Spinal cord (tissue), 9 donors: ENCODE measurements at regions not wholly inside any gene's neighbourhood (a gene's known extent, or its start where the extent isn't known, plus 50 kb on each side); places are given as distances from the start of the nearest gene placed in this dataset.

Source experiments
- DNase-seq, 6 donors: peaks; one replicate each; pipeline versions ENCODE4 v3.0.0 to v3.0.0-alpha.2; 2013 to 2015; ENCODE audit warnings: low spot score in 6 of 6, low read depth in 4 of 6
- H3K27ac ChIP-seq: one replicate; pipeline ENCODE4 v1.5.1; 2013; ENCODE audit warnings: low read depth, low read length, control low read depth
- H3K27me3 ChIP-seq: one replicate; pipeline ENCODE4 v1.6.1; 2013; ENCODE audit warnings: low read length; ENCODE audit not compliant: control insufficient read depth, insufficient read depth
- H3K36me3 ChIP-seq: one replicate; pipeline ENCODE4 v1.6.1; 2013; ENCODE audit warnings: low read length; ENCODE audit not compliant: control insufficient read depth, insufficient read depth
- H3K4me1 ChIP-seq: one replicate; pipeline ENCODE4 v1.6.1; 2013; ENCODE audit warnings: low read length; ENCODE audit not compliant: control insufficient read depth, insufficient read depth
- H3K4me3 ChIP-seq: one replicate; pipeline ENCODE4 v1.5.1; 2013; ENCODE audit warnings: low read depth, low read length, control low read depth
- H3K9me3 ChIP-seq: one replicate; pipeline ENCODE4 v1.6.1; 2013; ENCODE audit warnings: low read length; ENCODE audit not compliant: control insufficient read depth, insufficient read depth
- WGBS: methylation state at CpG from one replicate; pipeline ENCODE4 v1.1.5; 2013; ENCODE audit warnings: missing lambda C conversion rate; ENCODE audit not compliant: insufficient coverage; 5-methylcytosine and 5-hydroxymethylcytosine counted together
- donor health status: healthy.

- 80% methylated on average over 1 of the region's 4 CpGs for WGBS
- no peaks in the 10 kb centered on the region for H3K36me3 ChIP-seq
- no peaks in the 10 kb centered on the region for H3K4me1 ChIP-seq
- H3K9me3 ChIP-seq = no peaks in the 10 kb centered on the region
- no peak overlapping the region for H3K4me3 ChIP-seq
- no peaks in the 10 kb centered on the region for H3K27me3 ChIP-seq
- no peak for DNase-seq
- no peak overlapping the region for H3K27ac ChIP-seq
Measured at GRCh38 chr12:67400742-67401141, 131.6 kb downstream of the CAND1 start.

- Histone ChIP-seq H3K27ac (no peak overlapping the region), H3K4me3 (no peak overlapping the region), H3K36me3 (no peaks in the 10 kb centered on the region), H3K9me3 (no peaks in the 10 kb centered on the region), H3K4me1 (no peaks in the 10 kb centered on the region), H3K27me3 (no peaks in the 10 kb centered on the region)
- WGBS = 73% methylated on average over 2 of the region's 2 CpGs
- DNase-seq = no peak
Measured at GRCh38 chr12:67410246-67410645, 141.1 kb downstream of the CAND1 start.

DNA sequence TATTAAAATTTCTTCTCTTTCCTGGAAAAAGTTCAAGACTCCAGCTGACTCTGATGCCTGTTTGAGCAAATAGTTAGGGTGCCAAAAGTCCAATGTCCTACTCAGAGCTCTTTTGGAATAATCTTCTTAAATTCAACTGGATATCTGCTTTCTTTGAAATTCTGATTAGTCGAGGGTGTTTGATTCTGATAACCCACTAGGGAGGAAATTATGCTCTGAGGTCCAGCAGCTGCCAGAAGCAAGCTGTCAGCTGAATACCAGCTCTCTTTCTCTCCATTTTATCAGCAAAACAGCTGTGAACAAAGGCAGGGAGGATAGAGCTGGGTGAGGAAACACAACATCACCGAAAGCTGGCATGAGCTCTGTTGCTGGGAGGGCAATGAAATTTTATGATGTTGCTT, 141.5 kb downstream of the CAND1 start:
- DNase-seq = peak in 2 of 6 donors; percentile 25 to 52
- no peaks in the 10 kb centered on the region for H3K4me1 ChIP-seq
- no peak overlapping the region for H3K4me3 ChIP-seq
- H3K9me3 ChIP-seq = no peaks in the 10 kb centered on the region
- H3K36me3 ChIP-seq = no peaks in the 10 kb centered on the region
- no peaks in the 10 kb centered on the region for H3K27me3 ChIP-seq
- WGBS = no CpG with 5 or more reads among the region's 2 CpGs
- H3K27ac ChIP-seq = no peak overlapping the region

GRCh38 chr12:67411562-67411961, 142.4 kb downstream of the CAND1 start:
- Histone ChIP-seq H3K9me3 (no peaks in the 10 kb centered on the region), H3K27me3 (no peaks in the 10 kb centered on the region)

DNA sequence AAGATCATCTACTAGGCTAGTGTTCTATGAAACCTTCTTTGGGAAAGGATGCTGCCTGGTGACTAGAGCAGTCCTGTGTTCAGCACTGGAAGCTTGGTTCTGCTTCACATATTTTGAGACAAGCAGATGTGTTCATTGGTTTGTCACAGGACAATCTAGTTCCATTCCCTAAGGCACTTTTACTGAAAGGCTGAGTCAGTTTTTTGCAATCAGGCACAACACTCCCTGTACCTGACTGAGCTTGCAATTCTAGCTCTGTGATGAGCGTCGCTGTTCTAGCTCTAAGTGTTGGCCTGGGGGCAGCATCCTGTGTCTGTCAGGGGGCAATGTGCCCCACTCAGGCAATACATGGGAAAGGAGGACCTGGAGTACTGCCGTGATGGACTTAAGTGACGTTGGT, 144.4 kb downstream of the CAND1 start:
- no peak overlapping the region for H3K27ac ChIP-seq
- no peaks in the 10 kb centered on the region for H3K9me3 ChIP-seq
- WGBS = 87% methylated on average over 3 of the region's 4 CpGs
- peak in 1 of 6 donors; percentile 62 for DNase-seq
- H3K4me3 ChIP-seq = no peak overlapping the region
- no peaks in the 10 kb centered on the region for H3K36me3 ChIP-seq
- no peaks in the 10 kb centered on the region for H3K4me1 ChIP-seq
- H3K27me3 ChIP-seq = no peaks in the 10 kb centered on the region

More at GRCh38 chr12:67411562-67411961, 142.4 kb downstream of the CAND1 start:
- DNase-seq = no peak
- no peaks in the 10 kb centered on the region for H3K4me1 ChIP-seq
- 100% methylated on average over 2 of the region's 2 CpGs for WGBS
- no peak overlapping the region for H3K4me3 ChIP-seq
- H3K27ac ChIP-seq = no peak overlapping the region
- H3K36me3 ChIP-seq = no peaks in the 10 kb centered on the region

- no peak overlapping the region for H3K27ac ChIP-seq
- 86% methylated on average over 1 of the region's 6 CpGs for WGBS
Measured at GRCh38 chr12:67414011-67414715, 145.0 kb downstream of the CAND1 start.

GRCh38 chr12:67415473-67415872, 146.3 kb downstream of the CAND1 start:
- Histone ChIP-seq H3K36me3 (no peaks in the 10 kb centered on the region), H3K4me3 (no peak overlapping the region), H3K4me1 (no peaks in the 10 kb centered on the region), H3K27ac (no peak overlapping the region), H3K27me3 (no peaks in the 10 kb centered on the region), H3K9me3 (no peaks in the 10 kb centered on the region)
- 27% methylated on average over 3 of the region's 4 CpGs for WGBS
- DNase-seq = peak in 4 of 6 donors; percentile 51 to 90 (median 70)

More at GRCh38 chr12:67414011-67414715, 145.0 kb downstream of the CAND1 start:
- Histone ChIP-seq H3K27me3 (no peaks in the 10 kb centered on the region), H3K4me3 (no peak overlapping the region), H3K36me3 (no peaks in the 10 kb centered on the region), H3K9me3 (no peaks in the 10 kb centered on the region), H3K4me1 (no peaks in the 10 kb centered on the region)
- no peak for DNase-seq

GRCh38 chr12:67419810-67420209, 150.7 kb downstream of the CAND1 start:
- H3K27ac ChIP-seq = no peak overlapping the region
- no peaks in the 10 kb centered on the region for H3K9me3 ChIP-seq
- no peaks in the 10 kb centered on the region for H3K4me1 ChIP-seq
- peak in 1 of 6 donors; percentile 57 for DNase-seq
- H3K36me3 ChIP-seq = no peaks in the 10 kb centered on the region
- no peaks in the 10 kb centered on the region for H3K27me3 ChIP-seq
- WGBS = 78% methylated on average over 3 of the region's 7 CpGs
- no peak overlapping the region for H3K4me3 ChIP-seq

DNA sequence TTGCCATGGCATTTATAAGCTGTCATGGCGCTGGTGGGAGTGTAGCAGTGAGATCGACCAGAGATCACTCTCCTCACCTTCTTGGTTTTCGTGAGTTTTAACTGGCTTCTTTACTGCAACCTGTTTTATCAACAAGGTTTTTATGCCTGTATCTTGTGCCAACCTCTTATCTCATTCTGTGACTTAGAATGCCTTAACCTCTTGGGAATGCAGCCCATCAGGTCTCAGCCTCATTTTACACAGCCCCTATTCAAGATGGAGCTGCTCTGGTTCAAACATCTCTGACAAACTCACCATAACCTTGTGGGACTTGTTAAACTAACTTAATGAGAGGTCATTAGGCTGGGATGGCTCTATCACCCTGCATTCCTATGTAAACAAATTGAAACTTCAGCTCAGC, 151.3 kb downstream of the CAND1 start:
- no peaks in the 10 kb centered on the region for H3K36me3 ChIP-seq
- DNase-seq = no peak
- 100% methylated on average over 1 of the region's 3 CpGs for WGBS
- H3K27ac ChIP-seq = no peak overlapping the region
- no peaks in the 10 kb centered on the region for H3K4me1 ChIP-seq
- no peaks in the 10 kb centered on the region for H3K27me3 ChIP-seq
- no peak overlapping the region for H3K4me3 ChIP-seq
- H3K9me3 ChIP-seq = no peaks in the 10 kb centered on the region

GRCh38 chr12:67422081-67422480, 152.9 kb downstream of the CAND1 start:
- no peaks in the 10 kb centered on the region for H3K4me1 ChIP-seq
- no peak overlapping the region for H3K4me3 ChIP-seq
- DNase-seq = no peak
- H3K27me3 ChIP-seq = no peaks in the 10 kb centered on the region
- WGBS = no CpG with 5 or more reads among the region's 3 CpGs
- no peaks in the 10 kb centered on the region for H3K36me3 ChIP-seq
- H3K9me3 ChIP-seq = no peaks in the 10 kb centered on the region
- no peak overlapping the region for H3K27ac ChIP-seq
